SH-SY5Y (cell line): ENCODE measurements at regions not wholly inside any gene's neighbourhood (a gene's known extent, or its start where the extent isn't known, plus 50 kb on each side); places are given as distances from the start of the nearest gene placed in this dataset.

Experiments used
- GATA2 ChIP-seq: IDR thresholded peaks from 2 replicates; pipeline ENCODE4 v1.6.1; 2011; ENCODE audit warnings: mild to moderate bottlenecking, low read depth, low read length
- GATA3 ChIP-seq: IDR thresholded peaks from 2 replicates; pipeline ENCODE4 v1.6.1; 2011; ENCODE audit warnings: low read depth, mild to moderate bottlenecking, low read length, moderate library complexity

GRCh38 chr16:82358606-82359221 lies 188.7 kb upstream of the MPHOSPH6 start:
- TF ChIP-seq GATA2 (no peak), GATA3 (no peak)
